ENCODE measurements at regions not wholly inside any gene's neighbourhood (a gene's known extent, or its start where the extent isn't known, plus 50 kb on each side); places are given as distances from the start of the nearest gene placed in this dataset.
"Not testable (repeated sequence)": the region's sequence is repeated elsewhere in the genome, so short reads cannot be mapped to it uniquely, and the experiment has no call there.

DNA sequence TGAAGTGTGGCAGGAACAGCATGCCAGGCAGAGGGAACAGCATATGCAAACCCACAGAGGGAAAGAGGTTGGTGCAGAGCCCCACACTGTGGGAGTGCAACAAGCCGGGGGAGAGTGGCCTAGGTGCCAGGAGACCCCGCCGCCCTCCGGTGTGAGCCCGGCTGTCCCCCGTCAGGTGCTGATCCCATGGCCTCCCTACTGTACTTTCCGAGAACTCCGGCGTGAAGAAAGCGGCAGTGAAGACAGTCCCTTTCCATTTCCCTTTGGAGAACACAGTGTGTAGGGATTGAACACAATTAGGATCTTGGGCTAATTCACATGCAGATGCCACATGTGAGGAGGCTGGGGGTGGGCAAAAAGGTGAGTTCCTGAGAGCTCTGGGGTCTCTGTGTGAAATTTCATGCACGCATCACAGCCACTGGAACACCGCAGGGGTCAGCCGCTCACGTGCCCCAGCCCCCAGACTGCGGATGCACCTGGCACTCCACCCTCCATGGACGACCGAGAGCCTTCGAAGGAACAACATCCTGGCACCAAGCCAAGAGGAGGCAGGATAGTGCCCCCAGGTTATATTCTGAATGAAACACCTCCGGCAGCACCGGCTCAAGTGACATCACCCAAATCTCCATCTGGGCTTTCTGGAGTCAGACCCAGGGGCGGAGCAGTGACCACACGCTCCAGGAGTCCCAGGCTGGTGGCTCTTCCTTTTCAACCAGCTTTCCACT is 82.1 kb upstream of the PPP2R2D start:
- no peak for DNase-seq (ENCODE audit: low spot score)

DNA sequence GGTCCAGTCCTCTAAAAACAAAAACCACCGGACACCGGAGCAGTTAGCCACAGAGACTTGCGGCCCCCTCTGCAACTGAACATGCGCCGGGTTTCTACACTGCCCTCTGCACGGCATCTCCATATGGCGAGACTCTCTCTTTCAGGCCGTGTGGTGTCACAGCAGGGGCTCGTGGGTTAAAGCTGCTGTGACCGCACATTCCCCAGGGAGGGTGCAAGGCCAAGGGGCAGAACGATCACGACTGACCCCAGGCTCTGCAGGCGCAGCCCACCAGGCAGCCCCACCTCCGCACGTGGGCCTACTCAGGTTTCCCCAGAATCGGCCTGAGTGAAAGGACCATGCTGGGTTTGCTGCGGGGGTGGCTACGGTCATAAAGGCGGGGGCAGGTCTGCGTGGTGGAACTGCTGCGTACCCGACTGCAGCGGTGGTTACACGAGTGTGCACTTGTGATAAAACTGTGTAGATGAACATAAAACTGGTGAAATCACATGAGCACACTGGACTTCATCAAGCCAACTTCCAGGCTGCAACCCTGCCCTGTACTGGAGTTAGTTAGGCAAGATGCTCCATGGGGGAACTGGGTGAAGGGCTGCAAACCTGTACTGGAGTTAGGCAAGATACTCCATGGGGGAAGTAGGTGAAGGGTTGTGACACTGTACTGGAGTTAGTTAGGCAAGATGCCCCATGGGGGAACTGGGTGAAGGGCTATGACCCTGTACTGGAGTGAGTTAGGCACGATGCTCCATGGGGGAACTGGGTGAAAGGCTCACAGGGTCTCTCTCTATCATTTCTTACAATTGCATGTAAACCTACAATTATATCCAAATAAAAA is 81.4 kb upstream of the PPP2R2D start:
- DNase-seq (ENCODE audit: low spot score): no peak

DNA sequence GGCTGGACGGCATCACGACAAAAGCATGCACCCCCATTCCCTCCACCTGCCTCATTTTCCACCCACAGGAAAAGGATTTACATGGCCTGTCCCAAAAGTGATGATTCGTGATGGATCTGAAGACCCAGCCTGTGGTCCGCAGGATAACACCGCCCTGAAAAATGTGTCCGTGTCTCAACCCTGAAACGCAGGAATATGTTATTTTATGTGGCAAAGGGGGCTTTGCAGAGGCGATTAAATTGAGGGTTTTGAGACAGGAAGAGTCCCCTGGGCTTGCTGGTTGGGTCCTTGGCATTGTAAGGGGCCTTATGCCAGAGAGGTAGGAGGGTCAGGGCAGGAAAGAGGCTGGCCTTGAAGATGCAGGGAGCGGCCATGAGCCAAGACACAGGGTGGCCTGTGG is 80.2 kb upstream of the PPP2R2D start:
- no peak for DNase-seq (ENCODE audit: low spot score)

DNA sequence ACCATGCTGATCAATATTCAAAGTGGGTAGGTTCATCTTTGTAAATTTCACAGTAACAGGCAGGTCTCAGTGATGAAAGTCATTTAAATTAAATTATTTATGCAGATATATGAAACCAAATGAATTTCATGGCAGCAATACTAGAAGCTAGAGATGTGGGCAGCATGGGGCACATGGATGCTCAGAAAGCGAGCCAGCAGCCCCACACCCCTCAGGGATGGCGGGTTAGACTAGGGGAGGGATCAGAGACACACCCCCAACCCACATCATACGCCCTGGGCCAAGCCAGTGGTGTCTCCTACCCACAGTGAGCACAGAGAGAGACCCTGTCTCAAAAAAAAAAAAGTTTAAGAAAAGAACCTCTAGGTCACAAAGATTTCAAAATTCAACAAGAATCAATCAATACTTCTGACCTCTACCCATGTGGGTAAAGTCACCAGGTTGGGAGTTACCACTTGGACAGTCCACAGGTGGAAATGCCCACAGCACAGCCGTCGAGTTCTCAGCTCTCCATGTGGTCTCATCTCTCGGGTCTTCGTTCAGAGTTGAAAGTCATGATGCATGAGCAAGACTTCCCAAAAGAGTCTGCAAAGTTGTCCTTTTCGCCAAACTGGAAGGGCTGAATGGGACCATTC is 79.3 kb upstream of the PPP2R2D start:
- no peak for DNase-seq (ENCODE audit: low spot score)

DNA sequence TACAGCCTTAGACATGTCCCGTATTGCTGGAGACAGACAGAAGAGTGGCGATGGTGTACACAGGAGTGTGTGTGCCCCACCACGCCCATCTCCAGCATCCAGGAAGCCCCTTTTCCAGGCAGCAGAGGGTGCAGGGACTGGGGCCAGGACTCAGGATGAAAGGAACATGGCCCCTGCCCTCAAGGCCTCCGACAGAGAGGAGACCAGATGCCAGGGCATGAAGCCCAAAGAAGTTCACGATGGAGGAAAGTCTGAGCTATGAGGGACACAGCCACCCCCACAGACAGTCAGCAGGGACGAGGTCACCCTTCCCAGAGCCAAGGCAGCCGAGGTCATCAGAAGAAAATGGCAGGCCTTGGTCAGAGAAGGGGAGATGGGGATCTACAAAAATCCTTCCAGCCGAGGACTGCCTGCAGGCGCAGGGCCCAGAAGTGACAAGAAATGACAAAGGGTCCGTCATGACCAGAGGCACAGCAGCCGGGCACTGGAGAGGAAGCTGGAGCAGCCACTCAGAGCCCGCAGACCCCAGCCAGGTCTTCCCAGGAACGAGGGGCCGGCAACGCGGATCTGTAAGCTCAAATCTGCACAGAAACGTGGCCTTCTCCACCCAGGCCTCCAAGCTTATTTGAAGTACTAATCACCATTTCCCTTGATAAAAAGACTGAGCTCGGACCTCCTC is 78.7 kb upstream of the PPP2R2D start:
- no peak for DNase-seq (ENCODE audit: low spot score)

DNA sequence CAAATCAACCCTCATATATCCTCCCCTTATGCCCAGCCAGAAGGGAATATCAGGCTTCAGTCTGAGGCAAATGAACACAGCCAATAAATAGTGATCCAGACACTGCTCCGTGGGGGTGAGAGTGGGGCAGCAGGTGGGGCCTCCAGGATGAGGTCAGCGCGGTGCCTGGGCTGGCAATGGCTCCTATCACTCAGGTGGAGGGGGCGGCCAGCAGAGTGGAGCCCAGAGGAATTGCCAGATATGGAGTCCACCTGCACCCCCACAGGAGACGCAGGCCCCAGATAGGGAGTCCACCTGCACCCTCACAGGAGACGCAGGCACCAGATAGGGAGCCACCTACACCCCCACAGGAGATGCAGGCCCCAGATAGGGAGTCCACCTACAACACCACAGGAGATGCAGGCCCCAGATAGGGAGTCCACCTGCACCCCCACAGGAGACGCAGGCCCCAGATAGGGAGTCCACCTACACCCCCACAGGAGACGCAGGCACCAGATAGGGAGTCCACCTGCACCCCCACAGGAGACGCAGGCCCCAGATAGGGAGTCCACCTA is 78.0 kb upstream of the PPP2R2D start:
- no peak for DNase-seq (ENCODE audit: low spot score)

DNA sequence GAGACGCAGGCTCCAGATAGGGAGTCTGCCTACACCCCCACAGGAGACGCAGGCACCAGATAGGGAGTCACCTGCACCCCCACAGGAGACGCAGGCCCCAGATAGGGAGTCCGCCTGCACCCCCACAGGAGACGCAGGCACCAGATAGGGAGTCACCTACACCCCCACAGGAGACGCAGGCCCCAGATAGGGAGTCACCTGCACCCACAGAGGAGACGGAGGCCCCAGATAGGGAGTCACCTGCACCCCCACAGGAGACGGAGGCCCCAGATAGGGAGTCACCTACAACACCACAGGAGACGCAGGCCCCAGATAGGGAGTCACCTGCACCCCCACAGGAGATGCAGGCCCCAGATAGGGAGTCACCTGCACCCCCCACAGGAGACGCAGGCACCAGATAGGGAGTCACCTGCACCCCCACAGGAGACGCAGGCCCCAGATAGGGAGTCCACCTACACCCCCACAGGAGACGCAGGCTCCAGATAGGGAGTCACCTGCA is 77.2 kb upstream of the PPP2R2D start:
- DNase-seq (ENCODE audit: low spot score): not testable (repeated sequence)

DNA sequence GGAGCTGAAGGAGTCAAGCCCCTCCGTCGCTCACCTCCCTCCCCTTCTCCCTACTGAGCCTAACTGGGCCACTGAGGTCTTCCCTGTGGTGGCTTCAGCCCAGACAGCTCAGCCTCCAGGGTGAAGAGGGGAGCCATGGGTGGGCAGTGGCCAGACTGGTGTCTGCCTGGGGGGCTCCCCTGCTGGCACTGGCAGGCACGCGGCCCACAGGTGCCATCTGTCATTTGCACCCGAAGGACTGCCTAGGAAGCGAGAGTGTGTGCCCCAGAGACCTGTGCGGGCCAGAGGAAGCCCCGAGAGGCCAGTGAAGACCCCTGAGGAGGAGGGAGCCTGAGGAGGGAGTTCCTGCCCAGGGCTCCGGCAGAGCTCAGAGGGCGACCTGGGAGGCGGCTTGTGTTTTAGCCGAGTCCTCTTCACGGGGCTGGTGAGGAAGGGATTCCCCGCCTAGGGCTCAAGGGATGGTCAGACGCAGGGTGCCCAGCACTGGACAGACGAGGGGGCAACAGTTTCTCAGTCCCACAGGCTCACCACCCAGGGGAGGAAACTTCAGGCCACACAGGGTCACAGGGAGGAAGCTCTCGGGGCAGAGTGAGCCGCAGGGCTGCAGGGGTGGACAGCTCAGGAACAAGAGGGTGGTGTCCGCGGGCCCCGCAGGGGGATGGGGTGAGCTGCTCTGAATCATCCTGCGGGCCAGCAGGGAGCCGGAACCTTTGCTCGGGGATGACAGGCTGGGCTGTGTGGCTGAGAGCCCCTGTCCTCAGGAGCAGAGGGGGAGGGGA is 76.2 kb upstream of the PPP2R2D start:
- DNase-seq (ENCODE audit: low spot score): no peak

DNA sequence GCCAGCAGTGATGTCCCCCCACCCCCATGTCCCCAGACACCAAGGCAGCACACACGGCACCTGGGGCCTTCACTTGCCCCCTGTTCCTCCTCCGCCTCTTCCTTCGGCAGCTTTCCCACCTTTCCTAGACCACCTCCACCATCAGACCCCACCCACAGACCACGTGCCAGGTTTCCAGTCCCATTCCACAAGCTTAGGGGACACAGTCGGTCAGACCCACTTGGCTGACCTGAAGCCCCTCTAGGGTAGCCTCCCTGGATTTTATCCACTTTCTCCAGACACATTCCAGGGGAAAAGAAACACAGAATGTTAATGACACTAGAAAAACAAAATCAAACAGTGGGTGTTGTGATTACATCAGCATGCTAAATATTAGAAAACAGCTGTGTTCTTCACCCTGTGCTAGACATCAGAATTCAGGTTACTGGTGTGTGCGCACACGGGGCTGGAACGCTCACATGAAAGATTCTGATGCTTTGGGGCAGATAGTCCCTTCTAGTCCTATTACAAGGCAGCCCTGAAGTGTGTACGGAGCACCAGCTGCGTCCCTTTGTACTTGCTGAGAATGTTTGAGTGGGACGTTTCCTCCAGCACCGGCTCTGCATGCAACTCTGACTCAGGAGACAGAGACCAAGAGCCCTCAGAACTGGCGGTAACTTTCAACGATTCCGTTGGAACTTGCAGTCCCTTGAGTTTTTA is 75.5 kb upstream of the PPP2R2D start:
- DNase-seq (ENCODE audit: low spot score): no peak

DNA sequence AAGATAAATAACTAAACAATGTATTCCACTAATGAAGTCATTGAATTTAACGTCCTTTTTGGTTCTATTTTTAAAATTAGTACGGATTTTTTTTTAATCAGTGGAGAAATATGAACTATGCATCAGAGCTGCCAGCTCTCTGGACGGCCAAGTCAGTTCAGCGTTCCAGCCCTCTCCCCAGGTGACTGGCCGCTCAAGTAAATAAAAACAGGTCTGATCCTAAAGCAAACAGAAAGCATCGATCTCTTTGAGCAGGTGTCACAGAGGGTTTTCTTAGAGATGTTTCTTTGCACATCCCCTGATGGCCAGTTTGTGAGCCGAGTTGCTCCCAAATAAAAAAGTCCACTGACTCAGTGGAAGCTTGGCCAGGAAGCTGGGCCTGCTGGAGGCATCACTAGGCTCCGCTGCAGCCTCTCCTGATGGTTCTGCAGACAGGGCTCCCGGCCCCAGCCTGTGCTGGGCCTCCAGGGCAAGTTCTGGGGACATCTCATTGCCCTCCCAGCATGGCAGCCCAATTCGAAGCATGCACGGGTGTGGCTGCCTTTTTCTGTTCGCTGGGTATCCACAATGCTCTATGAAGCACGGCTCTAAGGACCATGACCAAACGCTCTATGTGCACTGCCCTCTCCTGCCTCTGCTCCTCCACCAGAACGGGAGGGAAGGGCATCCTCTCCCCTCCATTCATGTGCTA is 74.7 kb upstream of the PPP2R2D start:
- DNase-seq (ENCODE audit: low spot score): no peak

DNA sequence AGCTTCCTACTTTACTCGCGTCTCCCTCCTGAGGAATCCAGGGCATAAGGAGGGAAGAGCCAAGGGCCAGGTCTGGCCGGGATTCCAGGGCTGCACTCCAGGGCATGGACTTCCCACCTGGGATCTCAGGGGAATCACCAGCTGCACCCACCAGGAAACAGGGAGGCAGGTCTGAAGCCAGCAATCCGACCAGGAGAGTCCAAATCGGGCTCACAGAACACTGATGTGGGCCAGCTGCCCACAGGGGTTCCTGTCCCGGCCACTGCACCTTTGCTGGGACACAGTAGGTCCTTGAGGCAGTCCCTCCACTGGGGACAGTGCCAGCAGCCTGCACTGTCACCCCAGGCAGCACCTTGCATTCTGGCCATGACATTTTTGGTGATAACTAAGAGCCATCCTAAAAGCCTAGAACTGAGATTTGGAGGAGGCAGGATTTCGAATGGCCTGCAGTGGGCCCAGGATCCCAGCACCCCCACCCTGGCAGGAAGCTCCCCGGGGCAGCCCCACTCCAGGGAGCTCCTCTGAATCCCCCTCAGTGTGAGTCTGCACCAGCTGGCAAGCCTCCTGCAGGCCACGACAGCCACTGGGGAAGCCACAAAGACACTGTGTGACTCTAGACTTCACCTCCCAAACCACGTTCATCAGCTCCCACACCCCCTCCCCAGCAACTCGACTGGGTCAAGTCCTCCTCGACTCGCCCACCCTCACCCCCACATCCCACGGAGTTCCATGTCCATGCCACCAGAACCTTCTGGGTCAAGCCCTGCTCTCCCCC is 71.5 kb upstream of the PPP2R2D start:
- no peak for DNase-seq (ENCODE audit: low spot score)

DNA sequence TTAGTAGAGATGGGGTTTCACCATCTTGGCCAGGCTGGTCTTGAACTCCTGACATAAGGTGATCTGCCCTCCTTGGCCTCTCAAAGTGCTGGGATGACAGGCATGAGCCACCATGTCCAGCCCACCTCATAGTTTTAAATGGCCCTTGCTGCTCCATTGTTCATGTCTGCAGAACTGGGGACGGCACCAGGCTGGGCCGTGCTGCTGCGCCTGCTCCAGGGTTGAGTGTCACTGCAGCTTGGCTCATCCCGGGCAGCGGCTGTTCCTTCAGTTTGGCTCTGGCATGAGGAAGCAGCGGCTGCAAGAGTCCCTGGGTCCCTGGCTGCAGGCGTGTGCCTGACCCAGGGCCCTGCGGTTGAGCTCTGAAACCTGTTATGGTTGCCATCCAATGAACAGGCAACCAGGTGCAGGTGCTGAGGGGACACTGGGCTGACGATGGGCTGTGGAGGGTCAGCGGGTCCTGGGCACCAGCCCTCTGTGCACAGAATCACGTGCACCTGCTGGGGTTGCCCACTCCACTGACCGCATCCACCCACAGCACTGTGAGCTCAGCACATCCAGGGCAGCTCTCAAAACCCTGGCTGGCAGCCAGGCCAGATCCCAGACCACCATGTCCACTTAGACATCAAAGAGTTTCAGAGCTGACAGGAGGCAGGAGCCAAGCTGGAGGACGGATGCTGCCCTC is 70.2 kb upstream of the PPP2R2D start:
- DNase-seq (ENCODE audit: low spot score): no peak

DNA sequence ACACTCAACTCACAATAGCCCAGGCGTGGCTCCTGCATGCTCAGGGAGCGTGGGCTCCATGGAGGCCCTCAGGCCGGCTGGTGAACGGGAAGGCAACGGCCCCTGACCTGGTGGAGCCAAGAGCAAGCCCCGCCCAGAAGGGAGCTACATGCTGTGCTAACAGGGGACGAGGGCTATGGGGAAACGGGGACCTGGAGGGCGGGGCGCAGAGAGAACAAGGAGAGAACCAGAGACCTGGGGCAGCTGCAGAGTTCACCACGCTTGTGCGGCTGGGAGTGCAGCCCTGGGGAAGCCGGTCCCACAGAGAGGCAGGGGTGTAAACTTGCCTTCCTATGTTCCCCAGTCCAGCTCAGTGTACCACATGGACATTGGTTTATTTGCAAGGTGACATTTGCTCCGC is 69.2 kb upstream of the PPP2R2D start:
- DNase-seq (ENCODE audit: low spot score): no peak

DNA sequence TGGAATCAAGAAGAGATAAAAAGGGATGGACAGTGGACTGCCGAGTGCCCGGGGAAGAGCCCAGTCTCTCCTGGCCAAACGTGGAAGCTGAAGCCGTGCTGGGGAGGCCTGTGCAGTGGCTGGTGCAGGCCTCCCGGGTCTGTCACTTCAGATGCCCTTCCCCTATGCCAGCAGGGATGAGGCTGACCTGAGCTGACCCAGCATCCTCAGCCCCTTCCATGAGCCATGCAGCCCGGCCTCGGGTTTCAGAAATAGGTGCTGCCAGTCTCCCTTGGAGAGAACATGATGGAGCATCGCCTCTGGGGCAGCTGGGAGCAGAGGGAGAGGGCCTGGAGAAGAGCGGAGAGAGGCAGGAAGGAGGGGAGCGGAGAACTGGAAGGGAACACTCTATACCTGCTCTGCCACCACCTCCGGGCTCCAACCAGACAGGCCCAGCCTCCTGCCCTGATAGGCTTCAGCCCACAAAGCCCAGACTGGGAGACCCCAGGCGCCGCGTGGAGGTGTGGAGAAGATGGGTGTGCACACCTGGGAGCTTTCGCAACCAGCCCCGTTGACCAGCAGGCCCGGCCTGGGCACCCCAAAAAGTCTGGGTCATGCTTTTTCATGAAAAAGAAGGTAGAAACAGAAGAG is 68.6 kb upstream of the PPP2R2D start:
- no peak for DNase-seq (ENCODE audit: low spot score)

DNA sequence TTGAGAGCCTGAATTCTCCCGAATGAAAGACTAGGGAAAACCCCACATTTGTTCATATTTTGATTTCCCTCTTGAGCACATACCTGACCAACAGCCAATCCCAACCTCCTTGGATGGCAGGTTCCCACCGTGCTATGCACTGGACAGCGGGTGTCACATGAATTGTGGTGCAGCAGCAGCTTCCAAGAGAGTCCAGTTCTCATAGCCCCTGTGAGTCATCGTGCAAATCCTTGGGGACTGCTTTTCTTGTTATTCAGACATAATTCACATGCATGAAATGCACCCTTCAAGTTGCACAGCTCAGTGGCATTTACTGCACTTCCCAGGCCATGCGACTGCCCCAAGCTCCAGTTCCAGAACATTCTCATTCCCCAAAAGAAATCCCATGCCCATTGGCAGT is 67.8 kb upstream of the PPP2R2D start:
- DNase-seq (ENCODE audit: low spot score): no peak

DNA sequence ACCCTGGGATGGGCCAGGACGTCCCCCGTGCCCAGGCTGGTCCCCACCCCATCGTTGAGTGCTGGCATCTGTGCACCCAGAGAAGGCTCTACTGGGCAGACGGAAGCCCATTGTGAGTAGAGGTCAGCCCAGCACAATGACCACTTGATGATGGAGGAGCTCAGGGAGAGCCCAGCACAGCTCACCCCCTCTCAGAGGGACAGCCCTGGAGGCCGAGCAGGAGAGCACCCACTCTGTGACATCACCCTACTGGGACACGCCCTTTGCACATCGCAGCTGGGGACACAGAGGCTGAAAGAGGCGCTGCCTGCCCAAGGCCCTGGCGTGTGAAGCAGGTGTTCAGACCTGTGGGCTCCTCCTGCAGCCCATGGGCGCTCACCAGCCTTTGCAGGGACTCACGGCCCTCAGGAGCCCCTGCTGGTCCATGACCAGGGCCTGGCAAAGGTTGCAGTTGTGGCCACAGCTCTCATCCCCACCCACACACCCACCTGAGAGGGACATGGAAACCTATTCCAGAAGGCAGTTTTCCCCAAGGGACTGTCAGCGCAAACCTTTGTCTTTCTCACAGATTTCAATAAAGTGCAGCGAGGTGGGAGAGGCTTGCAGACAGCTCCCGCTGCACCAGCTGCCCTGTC is 67.2 kb upstream of the PPP2R2D start:
- DNase-seq (ENCODE audit: low spot score): no peak

DNA sequence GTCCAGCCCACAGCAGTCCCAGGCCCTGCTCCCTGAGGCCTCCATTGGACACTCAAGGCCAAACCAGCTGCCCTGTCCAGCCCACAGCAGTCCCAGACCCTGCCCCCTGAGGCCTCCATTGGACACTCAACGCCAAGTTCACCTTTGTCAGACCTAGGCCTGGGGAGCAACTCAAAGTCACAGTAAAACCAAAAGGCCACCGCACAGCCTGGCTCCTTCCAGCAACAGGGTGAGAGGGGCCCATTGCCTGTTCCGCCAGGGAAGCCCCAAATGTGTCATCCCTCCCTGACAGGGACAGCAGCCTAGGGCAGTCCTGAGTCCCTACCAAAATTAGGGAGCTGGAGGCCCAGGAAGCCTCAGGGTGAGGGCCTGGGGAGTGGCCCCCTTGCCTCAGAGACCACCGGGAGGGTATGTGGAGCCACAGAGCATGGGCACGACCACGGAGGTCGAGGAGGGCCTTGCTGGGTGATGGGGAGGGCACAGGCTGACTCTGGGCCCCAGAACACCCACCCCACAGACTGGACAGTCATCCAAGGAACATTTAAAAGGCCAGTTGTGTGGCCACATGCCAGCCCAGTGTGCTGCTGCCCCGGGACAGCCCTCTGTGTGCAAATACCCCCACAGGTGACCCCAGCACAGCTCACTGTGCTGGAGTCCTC is 66.5 kb upstream of the PPP2R2D start:
- no peak for DNase-seq (ENCODE audit: low spot score)

Data from NAMALWA (cell line).